Epithelial cell of proximal tubule (primary cell): ENCODE measurements at regions not wholly inside any gene's neighbourhood (a gene's known extent, or its start where the extent isn't known, plus 50 kb on each side); places are given as distances from the start of the nearest gene placed in this dataset.

Experiments used
- DNase-seq: peaks from one replicate; pipeline ENCODE4 v3.0.0-alpha.2; 2011; ENCODE audit warnings: low read depth
- H3K4me3 ChIP-seq: 2 replicates; pipeline ENCODE4 v1.5.1; 2011; ENCODE audit warnings: low read depth, mild to moderate bottlenecking, low read length
- TF ChIP-seq, protein P1 (sequence below): conservative IDR thresholded peaks from 2 replicates; pipeline ENCODE4 v1.5.1; 2012; ENCODE audit warnings: low read depth, mild to moderate bottlenecking, low read length

DNA sequence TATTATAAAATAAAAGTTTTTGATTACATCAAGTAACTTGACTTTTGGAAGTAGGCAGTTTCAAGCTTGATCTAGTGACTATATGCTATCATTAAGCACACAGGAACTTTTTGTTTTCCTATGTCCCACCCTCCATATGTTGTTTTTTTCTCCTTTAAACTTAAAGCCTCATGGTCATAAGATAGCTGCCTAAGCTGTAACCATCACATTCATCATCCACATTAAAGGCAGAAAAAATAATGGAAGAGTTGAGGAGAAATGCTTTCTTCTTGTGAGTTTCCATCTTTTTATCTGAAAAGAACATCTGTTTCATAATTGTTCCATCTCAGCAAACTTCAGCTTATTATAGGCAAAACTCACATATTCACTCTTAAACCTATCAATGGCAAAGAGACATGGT is 630.4 kb downstream of the STK39 start:
- H3K4me3 ChIP-seq: no peak overlapping the region
- no peak for DNase-seq
- TF ChIP-seq, protein P1, sequence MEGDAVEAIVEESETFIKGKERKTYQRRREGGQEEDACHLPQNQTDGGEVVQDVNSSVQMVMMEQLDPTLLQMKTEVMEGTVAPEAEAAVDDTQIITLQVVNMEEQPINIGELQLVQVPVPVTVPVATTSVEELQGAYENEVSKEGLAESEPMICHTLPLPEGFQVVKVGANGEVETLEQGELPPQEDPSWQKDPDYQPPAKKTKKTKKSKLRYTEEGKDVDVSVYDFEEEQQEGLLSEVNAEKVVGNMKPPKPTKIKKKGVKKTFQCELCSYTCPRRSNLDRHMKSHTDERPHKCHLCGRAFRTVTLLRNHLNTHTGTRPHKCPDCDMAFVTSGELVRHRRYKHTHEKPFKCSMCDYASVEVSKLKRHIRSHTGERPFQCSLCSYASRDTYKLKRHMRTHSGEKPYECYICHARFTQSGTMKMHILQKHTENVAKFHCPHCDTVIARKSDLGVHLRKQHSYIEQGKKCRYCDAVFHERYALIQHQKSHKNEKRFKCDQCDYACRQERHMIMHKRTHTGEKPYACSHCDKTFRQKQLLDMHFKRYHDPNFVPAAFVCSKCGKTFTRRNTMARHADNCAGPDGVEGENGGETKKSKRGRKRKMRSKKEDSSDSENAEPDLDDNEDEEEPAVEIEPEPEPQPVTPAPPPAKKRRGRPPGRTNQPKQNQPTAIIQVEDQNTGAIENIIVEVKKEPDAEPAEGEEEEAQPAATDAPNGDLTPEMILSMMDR: no peak

DNA sequence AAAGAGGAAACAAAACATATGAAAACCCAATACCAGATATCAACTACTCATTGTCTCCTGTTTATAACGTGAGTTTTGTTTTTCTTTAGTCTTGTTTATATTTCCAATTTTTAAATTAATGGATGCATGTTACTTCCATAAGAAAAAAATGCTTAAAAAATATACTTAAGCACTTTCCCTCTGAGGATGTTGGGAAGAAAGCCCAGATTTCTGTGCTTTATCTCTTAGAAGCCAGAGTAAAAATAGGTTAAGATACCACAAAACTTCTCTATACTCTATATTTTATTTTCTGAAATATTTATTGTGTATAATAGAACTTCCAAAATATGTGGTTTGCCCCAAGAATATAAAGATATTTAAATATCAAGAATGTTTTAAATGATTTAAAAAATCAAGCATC is 633.9 kb downstream of the STK39 start:
- no peak overlapping the region for H3K4me3 ChIP-seq
- no peak for DNase-seq
- TF ChIP-seq, protein P1: no peak

DNA sequence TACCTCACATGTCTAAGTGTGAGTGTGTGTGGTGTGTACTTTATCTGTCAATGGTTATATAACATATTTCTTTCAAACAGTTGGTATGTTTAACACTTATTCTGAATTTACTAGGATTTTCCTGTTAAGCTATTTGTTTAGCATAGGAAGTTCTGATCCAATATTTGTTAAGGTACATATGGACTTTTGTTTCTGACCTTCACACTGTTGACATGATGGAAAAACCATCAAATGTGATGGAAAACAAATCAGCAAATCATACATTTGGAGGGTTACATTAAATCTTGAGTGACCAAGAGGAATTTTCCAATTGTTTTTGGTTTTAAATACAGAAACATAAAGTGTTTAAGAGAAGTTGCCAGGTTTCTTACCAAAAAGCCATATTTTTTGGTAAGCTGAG is 638.9 kb downstream of the STK39 start:
- no peak for DNase-seq
- TF ChIP-seq, protein P1: no peak
- H3K4me3 ChIP-seq: no peak overlapping the region

GRCh38 chr2:167607731-167608130 is 639.7 kb downstream of the STK39 start:
- no peak overlapping the region for H3K4me3 ChIP-seq
- TF ChIP-seq, protein P1: no peak
- DNase-seq: no peak

GRCh38 chr2:167607211-167607610 is 640.2 kb downstream of the STK39 start:
- TF ChIP-seq, protein P1: no peak
- H3K4me3 ChIP-seq: no peak overlapping the region
- no peak for DNase-seq

DNA sequence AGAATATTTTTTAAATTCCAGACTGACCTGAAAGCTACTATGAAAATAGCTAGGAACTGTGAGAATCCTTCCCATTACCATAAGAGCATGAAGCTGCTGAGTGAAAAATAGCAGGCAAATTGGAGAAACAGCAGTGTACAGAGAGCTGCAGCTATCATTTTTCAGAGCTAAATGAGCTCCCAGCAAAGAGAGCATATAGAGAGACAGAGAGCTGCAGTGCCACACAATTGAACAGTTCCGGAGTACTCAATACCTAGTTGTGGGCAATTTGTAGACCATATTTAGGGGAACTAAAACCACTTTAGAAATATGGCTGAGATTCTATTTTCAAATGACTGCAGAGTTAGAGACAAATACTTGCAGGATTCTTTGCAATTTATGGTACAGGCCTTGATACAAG is 645.3 kb downstream of the STK39 start:
- H3K4me3 ChIP-seq: no peak overlapping the region
- TF ChIP-seq, protein P1: no peak
- DNase-seq: no peak

DNA sequence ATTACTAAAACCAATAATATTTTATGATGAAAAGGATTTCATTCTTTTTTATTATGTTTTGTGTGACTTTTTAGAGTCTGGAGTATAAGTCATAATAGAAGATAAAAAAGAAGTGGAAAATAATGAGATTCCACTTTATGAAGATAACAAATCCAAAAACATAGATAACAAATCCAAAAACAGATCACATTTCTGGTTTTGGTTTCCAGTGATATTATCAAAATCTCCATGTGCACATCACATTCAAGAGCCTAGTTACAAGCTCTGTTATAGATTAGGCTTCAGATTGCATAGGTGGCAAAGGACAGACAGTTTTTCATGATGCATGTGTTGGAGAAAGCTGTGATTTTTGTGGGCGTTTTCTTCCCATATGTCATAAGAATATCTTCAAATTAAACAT is 648.2 kb downstream of the STK39 start:
- no peak overlapping the region for H3K4me3 ChIP-seq
- TF ChIP-seq, protein P1: no peak
- DNase-seq: no peak
